HEK293T (cell line): ENCODE measurements at regions not wholly inside any gene's neighbourhood (a gene's known extent, or its start where the extent isn't known, plus 50 kb on each side); places are given as distances from the start of the nearest gene placed in this dataset.

Experiments
- ARNT ChIP-seq: fragments of 450-650 bp; IDR thresholded peaks from 2 replicates; pipeline ENCODE4 v1.6.1; 2017; ENCODE audit warnings: mild to moderate bottlenecking
- BHLHE40 ChIP-seq: fragments of 450-650 bp; IDR thresholded peaks from 2 replicates; pipeline ENCODE4 v1.6.1; 2016; ENCODE audit warnings: mild to moderate bottlenecking, moderate library complexity, borderline replicate concordance
- CTBP1 ChIP-seq: fragments of 450-650 bp; IDR thresholded peaks from 2 replicates; pipeline ENCODE4 v1.6.1; 2016; ENCODE audit warnings: borderline replicate concordance
- ELF4 ChIP-seq: fragments of 450-650 bp; IDR thresholded peaks from 2 replicates; pipeline ENCODE4 v1.6.1; 2017; ENCODE audit warnings: antibody characterized with exemption
- FOXA1 ChIP-seq: fragments of 450-650 bp; IDR thresholded peaks from 2 replicates; pipeline ENCODE4 v1.6.1; 2016; ENCODE audit warnings: mild to moderate bottlenecking
- FOXK2 ChIP-seq: fragments of 450-650 bp; IDR thresholded peaks from 2 replicates; pipeline ENCODE4 v1.6.1; 2016; ENCODE audit warnings: mild to moderate bottlenecking
- FOXM1 ChIP-seq: fragments of 450-650 bp; IDR thresholded peaks from 2 replicates; pipeline ENCODE4 v1.6.1; 2017; ENCODE audit warnings: mild to moderate bottlenecking, borderline replicate concordance
- HDGF ChIP-seq: fragments of 450-650 bp; IDR thresholded peaks from 2 replicates; pipeline ENCODE4 v1.6.1; 2017; ENCODE audit warnings: antibody characterized with exemption, borderline replicate concordance
- L3MBTL2 ChIP-seq: fragments of 450-650 bp; conservative IDR thresholded peaks from 2 replicates; pipeline ENCODE4 v1.6.1; 2016; ENCODE audit warnings: mild to moderate bottlenecking
- NFRKB ChIP-seq: fragments of 450-650 bp; IDR thresholded peaks from 2 replicates; pipeline ENCODE4 v1.6.1; 2016; ENCODE audit warnings: mild to moderate bottlenecking, moderate library complexity
- SP1 ChIP-seq: fragments of 450-650 bp; IDR thresholded peaks from 2 replicates; pipeline ENCODE4 v1.6.1; 2017
- SUZ12 ChIP-seq: fragments of 450-650 bp; IDR thresholded peaks from 2 replicates; pipeline ENCODE4 v1.6.1; 2016; ENCODE audit warnings: mild to moderate bottlenecking
- TARDBP ChIP-seq: fragments of 450-650 bp; IDR thresholded peaks from 2 replicates; pipeline ENCODE4 v1.6.1; 2016
- ZNF384 ChIP-seq: fragments of 450-650 bp; IDR thresholded peaks from 2 replicates; pipeline ENCODE4 v1.6.1; 2016

DNA sequence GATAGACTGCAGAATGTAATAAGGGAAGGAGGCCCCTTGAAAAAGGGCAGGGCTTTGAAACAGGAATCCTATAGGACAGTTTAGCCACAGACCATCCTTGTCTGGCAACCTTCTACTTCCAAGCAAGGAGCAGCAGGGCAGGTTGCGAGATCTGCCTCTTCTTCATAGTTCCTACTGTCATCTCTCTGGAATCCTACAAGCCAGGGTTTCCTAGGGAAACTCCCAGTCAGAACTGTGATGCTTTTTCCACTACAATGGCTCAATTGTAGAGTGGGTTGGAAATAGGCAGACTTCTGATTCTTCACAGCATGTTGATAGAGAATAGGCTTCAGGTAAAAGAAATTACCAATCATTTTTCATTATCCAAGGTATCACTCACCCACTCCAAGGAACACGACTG is 186.3 kb downstream of the DACT1 start:
- TF ChIP-seq L3MBTL2 (no peak), ARNT (no peak), FOXM1 (no peak), HDGF (no peak), SUZ12 (no peak), BHLHE40 (no peak), FOXA1 (no peak), SP1 (no peak), NFRKB (no peak), ELF4 (no peak), TARDBP (no peak), ZNF384 (no peak), CTBP1 (no peak), FOXK2 (no peak)
